Stimulated activated CD8-positive, alpha-beta memory T cell treated with anti-CD3 and anti-CD28 coated beads, Interleukin-4, amount 100 ng/mL, for 48 hours (primary cell): ENCODE measurements at regions not wholly inside any gene's neighbourhood (a gene's known extent, or its start where the extent isn't known, plus 50 kb on each side); places are given as distances from the start of the nearest gene placed in this dataset.

Experiments used
- DNase-seq: peaks from one replicate; pipeline ENCODE4 v3.0.0-alpha.2; 2020

GRCh38 chr7:47636081-47636432 lies 54.1 kb upstream of the TNS3 start:
- no peak for DNase-seq

GRCh38 chr7:47635091-47636080 lies 53.5 kb upstream of the TNS3 start:
- DNase-seq, result no peak

- DNase-seq, result no peak
Measured at GRCh38 chr7:47634273-47634672, 52.4 kb upstream of the TNS3 start.

- no peak for DNase-seq
Measured at GRCh38 chr7:47633134-47633533, 51.2 kb upstream of the TNS3 start.
